ENCODE measurements at regions not wholly inside any gene's neighbourhood (a gene's known extent, or its start where the extent isn't known, plus 50 kb on each side); places are given as distances from the start of the nearest gene placed in this dataset.

DNA sequence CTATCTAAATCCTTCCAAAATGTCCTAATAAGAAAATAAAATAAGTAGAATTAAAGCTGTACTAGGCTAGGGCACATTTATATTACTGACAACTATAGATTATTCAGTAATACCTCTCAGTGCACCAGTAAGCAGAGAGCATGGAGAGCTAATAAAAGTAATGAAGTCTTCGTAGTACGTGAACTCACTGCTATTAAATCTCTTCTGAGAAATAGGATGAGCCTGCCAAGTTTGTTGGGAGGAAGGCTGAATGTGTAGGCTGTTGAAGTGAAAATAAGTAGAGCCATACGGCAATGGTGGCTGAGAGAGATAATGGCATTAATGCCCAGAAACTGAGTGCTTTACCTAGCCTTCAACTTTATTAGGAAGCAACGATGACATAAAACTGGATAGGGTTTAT is 73.9 kb upstream of the NR5A2 start:
- no peak for DNase-seq

DNA sequence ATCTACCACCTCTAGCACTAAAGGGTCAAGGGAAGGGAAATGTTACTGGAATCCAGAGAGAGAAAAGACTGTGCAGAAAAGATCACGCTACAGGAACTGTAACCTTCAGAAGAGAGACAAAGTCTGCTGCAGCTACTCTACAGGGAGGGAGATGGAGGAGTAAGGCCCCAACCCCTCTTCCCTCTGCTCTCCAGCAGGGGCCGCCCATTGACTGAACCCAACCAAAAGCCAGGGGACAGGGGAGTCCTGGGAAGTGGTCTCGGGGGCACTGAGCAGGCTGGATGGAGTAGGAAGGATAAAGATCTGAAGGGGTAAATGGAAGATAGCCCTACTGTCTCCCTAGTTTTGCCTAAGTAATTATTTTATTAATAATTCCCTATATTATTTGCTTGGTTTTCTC is 72.8 kb upstream of the NR5A2 start:
- no peak for DNase-seq

DNA sequence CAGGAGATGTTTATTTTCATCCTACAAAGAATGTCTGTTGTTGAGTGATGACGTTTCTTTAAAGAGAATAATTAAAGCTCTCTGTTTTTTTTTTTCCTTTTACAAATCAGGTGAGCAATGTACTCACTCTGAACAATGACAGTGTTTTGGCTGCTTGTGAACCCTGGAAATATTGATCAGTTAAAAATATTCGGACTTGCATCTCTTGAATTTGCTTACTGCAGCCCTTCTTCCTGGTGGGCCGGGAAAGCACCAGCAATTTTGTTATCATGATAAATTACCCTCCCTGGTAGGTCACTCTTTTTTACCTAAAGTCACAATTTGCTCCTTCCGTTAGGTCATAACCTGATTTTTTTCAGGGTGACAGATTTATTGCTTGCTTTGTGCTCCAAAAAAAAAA is 72.3 kb upstream of the NR5A2 start:
- DNase-seq, result no peak

DNA sequence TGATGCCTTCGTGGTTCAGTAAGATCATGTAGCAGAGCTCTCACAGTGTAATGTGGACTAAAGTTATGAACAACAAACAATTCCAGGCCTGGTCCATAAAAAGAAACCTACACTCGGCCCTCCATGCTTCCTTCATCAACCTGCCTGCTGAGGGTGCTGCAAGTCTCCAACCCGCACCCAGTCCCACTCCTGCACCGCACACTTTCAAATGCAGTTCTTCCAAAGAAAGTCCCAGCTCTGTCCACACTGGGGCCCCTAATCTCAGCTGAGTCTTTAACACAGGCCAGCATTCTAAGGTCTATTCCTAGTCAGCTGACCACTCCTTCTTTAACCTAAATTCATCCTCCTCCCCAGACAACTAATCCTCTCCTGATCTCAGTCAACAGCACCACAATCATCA is 71.5 kb upstream of the NR5A2 start:
- no peak for DNase-seq

DNA sequence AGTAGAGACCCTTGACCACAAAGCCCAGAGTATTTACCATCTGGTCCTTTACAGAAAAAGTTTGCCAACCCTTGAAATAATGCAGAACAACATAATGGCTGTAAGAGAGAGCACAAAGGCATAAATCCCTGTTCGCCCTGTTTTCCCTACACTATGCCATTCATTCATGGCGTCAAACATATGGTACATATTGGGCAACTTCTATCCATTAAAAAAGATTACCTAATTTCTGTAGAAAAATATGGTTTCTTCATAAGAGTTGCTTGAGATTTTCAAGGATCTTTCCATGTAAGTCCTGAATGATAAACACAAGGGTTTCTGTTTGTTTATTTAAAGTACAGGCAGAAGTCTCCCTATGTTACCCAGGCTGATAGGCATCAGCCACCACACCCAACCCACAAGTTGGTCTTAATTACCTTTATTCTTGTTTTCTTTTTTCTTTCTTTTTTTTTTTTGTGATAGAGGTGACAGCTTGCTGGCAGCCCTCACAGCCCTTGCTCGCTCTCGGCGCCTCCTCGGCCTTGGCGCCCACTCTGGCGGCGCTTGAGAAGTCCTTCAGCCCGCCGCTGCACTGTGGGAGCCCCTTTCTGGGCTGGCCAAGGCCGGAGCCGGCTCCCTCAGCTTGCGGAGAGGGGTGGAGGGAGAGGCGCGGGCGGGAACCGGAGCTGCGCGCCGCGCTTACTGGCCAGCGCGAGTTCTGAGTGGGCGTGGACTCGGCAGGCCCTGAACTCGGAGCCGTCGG is 68.3 kb upstream of the NR5A2 start:
- DNase-seq, result no peak

DNA sequence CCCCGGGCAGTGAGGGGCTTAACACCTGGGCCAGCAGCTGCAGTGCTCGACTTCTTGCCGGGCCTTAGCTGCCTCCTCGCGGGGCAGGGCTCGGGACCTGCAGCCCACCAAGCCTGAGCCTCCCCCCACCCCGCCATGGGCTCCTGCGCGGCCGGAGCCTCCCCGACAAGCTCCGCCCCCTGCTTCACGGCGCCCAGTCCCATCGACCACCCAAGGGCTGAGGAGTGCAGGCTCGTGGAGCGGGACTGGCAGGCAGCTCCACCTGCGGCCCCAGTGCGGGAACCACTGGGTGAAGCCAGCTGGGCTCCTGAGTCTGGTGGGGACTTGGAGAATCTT is 67.8 kb upstream of the NR5A2 start:
- DNase-seq, result no peak

DNA sequence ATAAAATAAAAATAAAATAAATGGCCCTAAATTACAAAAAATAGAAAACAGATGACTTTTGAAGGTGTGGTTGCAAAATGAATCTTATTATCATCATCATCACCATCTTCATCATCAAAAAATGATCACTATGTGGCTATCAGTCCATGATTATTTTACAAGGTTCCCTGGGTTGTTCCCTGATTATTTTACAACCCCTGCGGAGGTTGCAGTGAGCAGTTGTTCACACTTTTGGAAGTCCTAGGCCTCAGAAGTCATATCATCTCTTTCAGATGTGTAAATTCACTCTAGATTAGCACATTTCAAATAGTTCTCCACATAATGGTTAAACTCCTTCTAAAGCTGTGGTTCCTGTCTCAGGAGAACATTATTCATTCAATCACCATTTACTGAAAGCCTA is 57.4 kb upstream of the NR5A2 start:
- DNase-seq, result no peak

DNA sequence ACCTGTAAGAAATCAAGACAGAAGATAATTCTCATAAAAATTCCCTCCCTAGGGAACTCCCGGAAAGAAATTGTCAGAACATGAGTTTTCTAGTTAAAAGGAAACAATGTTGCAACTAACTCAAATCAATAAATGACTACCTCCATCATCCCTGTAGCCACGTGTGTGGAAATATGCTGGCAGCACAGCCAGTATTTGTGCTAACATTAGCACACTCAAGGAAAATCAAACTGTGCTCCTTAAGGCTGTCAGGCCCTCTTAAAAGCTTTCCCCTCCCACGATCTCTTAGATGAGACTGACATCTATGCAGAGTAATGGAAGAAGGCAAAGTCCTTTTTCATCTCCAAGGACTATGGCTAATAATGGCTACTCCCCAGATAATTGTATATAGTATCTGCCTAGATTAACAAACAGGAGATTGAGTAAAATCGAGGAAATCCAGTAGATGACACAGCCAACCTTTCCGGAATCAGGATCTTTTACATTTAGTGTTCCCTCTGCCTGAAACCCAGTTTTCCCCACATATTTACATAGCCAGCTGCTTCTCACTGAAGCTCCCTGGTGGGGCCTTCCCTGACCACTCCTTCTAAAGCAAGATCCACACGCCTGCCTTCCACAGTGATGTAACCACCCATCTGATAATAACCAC is 50.9 kb upstream of the NR5A2 start:
- no peak for DNase-seq

Data from stimulated activated CD4-positive, alpha-beta T cell treated with anti-CD3 and anti-CD28 coated beads, Interleukin-1b, Interleukin-23, amount 100 ng/mL, for 48 hours (primary cell).